Mesenchymal stem cell (in vitro differentiated cells and primary cell): ENCODE measurements at regions not wholly inside any gene's neighbourhood (a gene's known extent, or its start where the extent isn't known, plus 50 kb on each side); places are given as distances from the start of the nearest gene placed in this dataset.

ENCODE experiments used
- DNase-seq: peaks from one replicate; pipeline ENCODE4 v3.0.0-alpha.2; 2013
- H2AFZ ChIP-seq: one replicate; pipeline ENCODE4 v1.6.1; 2013; ENCODE audit warnings: low read depth, mild to moderate bottlenecking, control low read depth, inconsistent platforms, low read length, moderate library complexity
- H2AK5ac ChIP-seq: 2 replicates; pipeline ENCODE4 v1.6.1; 2013; ENCODE audit warnings: low read length, moderate library complexity, mild to moderate bottlenecking, inconsistent platforms; ENCODE audit not compliant: severe bottlenecking
- H2BK120ac ChIP-seq: one replicate; pipeline ENCODE4 v1.6.1; 2013; ENCODE audit warnings: low read depth, mild to moderate bottlenecking, inconsistent platforms, low read length, moderate library complexity
- H2BK12ac ChIP-seq, 2 experiments: one replicate each; pipeline ENCODE4 v1.6.1; 2013; ENCODE audit warnings: inconsistent platforms in 2 of 2, low read length in 2 of 2, mild to moderate bottlenecking in 2 of 2, moderate library complexity in 2 of 2, control low read depth in 1 of 2
- H2BK15ac ChIP-seq: one replicate; pipeline ENCODE4 v1.6.1; 2013; ENCODE audit warnings: mild to moderate bottlenecking, low read depth, inconsistent platforms; ENCODE audit not compliant: poor library complexity, severe bottlenecking
- H2BK5ac ChIP-seq: 2 replicates; pipeline ENCODE4 v1.6.1; 2013; ENCODE audit warnings: low read depth, mild to moderate bottlenecking, low read length, control low read depth, inconsistent platforms; ENCODE audit not compliant: poor library complexity, severe bottlenecking
- H3K14ac ChIP-seq, 2 experiments: one replicate each; pipeline ENCODE4 v1.6.1; 2013; ENCODE audit warnings: inconsistent platforms in 2 of 2, low read length in 2 of 2, control low read depth in 1 of 2, mild to moderate bottlenecking in 1 of 2, moderate library complexity in 1 of 2
- H3K18ac ChIP-seq, 2 experiments: one replicate each; pipeline ENCODE4 v1.6.1; 2013; ENCODE audit warnings: inconsistent platforms in 2 of 2, low read length in 2 of 2, control low read depth in 1 of 2, low read depth in 1 of 2, mild to moderate bottlenecking in 1 of 2
- H3K23ac ChIP-seq, 2 experiments: one replicate each; pipeline ENCODE4 v1.6.1; 2013; ENCODE audit warnings: inconsistent platforms in 2 of 2, low read length in 2 of 2, mild to moderate bottlenecking in 2 of 2, moderate library complexity in 2 of 2, control low read depth in 1 of 2
- H3K27ac ChIP-seq: 2 replicates; pipeline ENCODE4 v1.5.1; 2013; ENCODE audit warnings: mild to moderate bottlenecking, moderate library complexity, low read length, control low read depth, inconsistent platforms; ENCODE audit not compliant: poor library complexity, severe bottlenecking
- H3K27me3 ChIP-seq, 2 experiments: 2 replicates each; pipeline versions ENCODE4 v1.6.1 to v1.7.0; 2013; ENCODE audit warnings: low read length in 2 of 2, mild to moderate bottlenecking in 2 of 2, moderate library complexity in 2 of 2, control low read depth in 1 of 2, inconsistent platforms in 1 of 2; ENCODE audit not compliant: control insufficient read depth in 1 of 2, insufficient read depth in 1 of 2
- H3K36me3 ChIP-seq, 2 experiments: 2 replicates each; pipeline versions ENCODE4 v1.6.1 to v1.7.0; 2013; ENCODE audit warnings: low read length in 2 of 2, control low read depth in 1 of 2, inconsistent platforms in 1 of 2, low read depth in 1 of 2, mild to moderate bottlenecking in 1 of 2; ENCODE audit not compliant: insufficient read depth in 2 of 2, control insufficient read depth in 1 of 2
- H3K4ac ChIP-seq, 2 experiments: one replicate each; pipeline ENCODE4 v1.6.1; 2013; ENCODE audit warnings: inconsistent platforms in 2 of 2, low read length in 2 of 2, mild to moderate bottlenecking in 2 of 2, moderate library complexity in 2 of 2, control low read depth in 1 of 2, low read depth in 1 of 2
- H3K4me1 ChIP-seq: 2 replicates; pipeline ENCODE4 v1.6.1; 2013; ENCODE audit warnings: low read depth, low read length, control low read depth; ENCODE audit not compliant: control insufficient read depth, insufficient read depth
- H3K4me2 ChIP-seq: 2 replicates; pipeline ENCODE4 v1.6.1; 2013; ENCODE audit warnings: low read length, mild to moderate bottlenecking, inconsistent platforms; ENCODE audit not compliant: poor library complexity, severe bottlenecking
- H3K4me3 ChIP-seq, 2 experiments: 2 replicates each; pipeline versions ENCODE4 v1.5.1 to v1.7.0; 2013; ENCODE audit warnings: low read length in 2 of 2, mild to moderate bottlenecking in 2 of 2, control low read depth in 1 of 2, low read depth in 1 of 2; ENCODE audit not compliant: insufficient read depth in 1 of 2
- H3K79me1 ChIP-seq: replicated peaks from 2 replicates; pipeline ENCODE4 v1.6.1; 2013; ENCODE audit warnings: mild to moderate bottlenecking, control low read depth, low read length, inconsistent platforms; ENCODE audit not compliant: poor library complexity, severe bottlenecking
- H3K9ac ChIP-seq: 2 replicates; pipeline ENCODE4 v1.7.0; 2013; ENCODE audit warnings: mild to moderate bottlenecking, low read length, moderate library complexity
- H3K9me3 ChIP-seq: 2 replicates; pipeline ENCODE4 v1.7.0; 2013; ENCODE audit warnings: mild to moderate bottlenecking, low read length; ENCODE audit not compliant: control insufficient read depth
- H4K8ac ChIP-seq: one replicate; pipeline ENCODE4 v1.6.1; 2013; ENCODE audit warnings: inconsistent platforms, mild to moderate bottlenecking, low read length, moderate library complexity
- H4K91ac ChIP-seq: one replicate; pipeline ENCODE4 v1.6.1; 2013; ENCODE audit warnings: mild to moderate bottlenecking, low read length, inconsistent platforms
- WGBS: methylation state at CpG from one replicate; pipeline ENCODE4 v1.1.7; 2013; ENCODE audit warnings: mixed read lengths; 5-methylcytosine and 5-hydroxymethylcytosine counted together

- Histone ChIP-seq H4K8ac (no peak overlapping the region), H3K27ac (no peak overlapping the region), H2BK5ac (no peak overlapping the region), H2BK15ac (no peak overlapping the region), H4K91ac (no peak overlapping the region), H3K14ac (no peak overlapping the region), H3K4ac (no peak overlapping the region), H3K4me1 (no peaks in the 10 kb centered on the region), H3K9ac (no peak overlapping the region), H2AFZ (no peak overlapping the region), H2BK120ac (no peak overlapping the region), H3K9me3 (no peaks in the 10 kb centered on the region), H3K27me3 (no peaks in the 10 kb centered on the region), H3K4me2 (no peak overlapping the region), H3K23ac (no peak overlapping the region), H3K79me1 (no peaks in the 10 kb centered on the region), H3K36me3 (no peaks in the 10 kb centered on the region), H3K18ac (no peak overlapping the region), H2AK5ac (no peak overlapping the region), H3K4me3 (no peak overlapping the region), H2BK12ac (no peak overlapping the region)
- WGBS: 95% methylated on average over 3 of the region's 3 CpGs
- DNase-seq: no peak
These were observed 135.4 kb upstream of the AKIRIN2 start for GRCh38 chr6:87837444-87837843.

- no peaks in the 10 kb centered on the region for H3K79me1 ChIP-seq
These were observed 130.2 kb upstream of the AKIRIN2 start for GRCh38 chr6:87832025-87832825.

GRCh38 chr6:87830907-87831306, 128.9 kb upstream of the AKIRIN2 start:
- H4K8ac ChIP-seq: no peak overlapping the region
- WGBS: 100% methylated on average over 3 of the region's 4 CpGs

More at GRCh38 chr6:87832025-87832825, 130.2 kb upstream of the AKIRIN2 start:
- H3K14ac ChIP-seq: peak overlapping the region in 1 of 2 experiments; percentile 9
- H3K4me1 ChIP-seq: no peaks in the 10 kb centered on the region
- H2AK5ac ChIP-seq: no peak overlapping the region
- H2BK12ac ChIP-seq: no peak overlapping the region
- H3K27ac ChIP-seq: no peak overlapping the region
- H3K27me3 ChIP-seq: no peaks in the 10 kb centered on the region
- H2BK15ac ChIP-seq: no peak overlapping the region
- peak; percentile 22 for DNase-seq
- no peak overlapping the region for H4K91ac ChIP-seq
- no peak overlapping the region for H4K8ac ChIP-seq
- WGBS: 50% methylated on average over 4 of the region's 6 CpGs
- H3K9me3 ChIP-seq: no peaks in the 10 kb centered on the region
- no peak overlapping the region for H3K18ac ChIP-seq
- no peak overlapping the region for H3K23ac ChIP-seq
- no peak overlapping the region for H3K4ac ChIP-seq
- H3K4me3 ChIP-seq: peak overlapping the region in 1 of 2 experiments; percentile 73
- H3K9ac ChIP-seq: peak overlapping the region; percentile 89
- H2BK120ac ChIP-seq: no peak overlapping the region
- H3K36me3 ChIP-seq: no peaks in the 10 kb centered on the region
- peak overlapping the region; percentile 38 for H3K4me2 ChIP-seq
- H2AFZ ChIP-seq: no peak overlapping the region
- H2BK5ac ChIP-seq: no peak overlapping the region

GRCh38 chr6:87829622-87830121, 127.6 kb upstream of the AKIRIN2 start:
- no peak overlapping the region for H3K18ac ChIP-seq
- DNase-seq: no peak
- no peak overlapping the region for H2BK15ac ChIP-seq
- no peaks in the 10 kb centered on the region for H3K27me3 ChIP-seq
- H2AK5ac ChIP-seq: no peak overlapping the region
- no peak overlapping the region for H2BK5ac ChIP-seq
- H3K79me1 ChIP-seq: no peaks in the 10 kb centered on the region
- H3K27ac ChIP-seq: no peak overlapping the region
- no peak overlapping the region for H3K4ac ChIP-seq
- H3K9ac ChIP-seq: no peak overlapping the region
- H3K23ac ChIP-seq: no peak overlapping the region
- no peak overlapping the region for H2AFZ ChIP-seq
- no peak overlapping the region for H3K4me3 ChIP-seq
- H3K9me3 ChIP-seq: no peaks in the 10 kb centered on the region
- H3K4me1 ChIP-seq: no peaks in the 10 kb centered on the region
- no peak overlapping the region for H4K8ac ChIP-seq
- H3K36me3 ChIP-seq: no peaks in the 10 kb centered on the region
- H4K91ac ChIP-seq: no peak overlapping the region
- H2BK120ac ChIP-seq: no peak overlapping the region
- H3K4me2 ChIP-seq: no peak overlapping the region
- H2BK12ac ChIP-seq: no peak overlapping the region
- H3K14ac ChIP-seq: no peak overlapping the region

More at GRCh38 chr6:87830907-87831306, 128.9 kb upstream of the AKIRIN2 start:
- no peak overlapping the region for H3K4me2 ChIP-seq
- H3K4me1 ChIP-seq: no peaks in the 10 kb centered on the region
- no peak overlapping the region for H2BK5ac ChIP-seq
- H3K18ac ChIP-seq: no peak overlapping the region
- H3K14ac ChIP-seq: no peak overlapping the region
- H3K4ac ChIP-seq: no peak overlapping the region
- no peak overlapping the region for H2BK120ac ChIP-seq
- H3K27me3 ChIP-seq: no peaks in the 10 kb centered on the region
- H4K91ac ChIP-seq: no peak overlapping the region
- no peak overlapping the region for H3K4me3 ChIP-seq
- H3K9ac ChIP-seq: no peak overlapping the region
- no peaks in the 10 kb centered on the region for H3K36me3 ChIP-seq
- no peak overlapping the region for H2BK15ac ChIP-seq
- no peaks in the 10 kb centered on the region for H3K79me1 ChIP-seq
- H2AFZ ChIP-seq: no peak overlapping the region
- H3K9me3 ChIP-seq: no peaks in the 10 kb centered on the region
- H2BK12ac ChIP-seq: no peak overlapping the region
- no peak for DNase-seq
- no peak overlapping the region for H2AK5ac ChIP-seq
- no peak overlapping the region for H3K23ac ChIP-seq
- H3K27ac ChIP-seq: no peak overlapping the region
